H7 (cell line): ENCODE measurements at regions not wholly inside any gene's neighbourhood (a gene's known extent, or its start where the extent isn't known, plus 50 kb on each side); places are given as distances from the start of the nearest gene placed in this dataset.
"Not testable (repeated sequence)": the region's sequence is repeated elsewhere in the genome, so short reads cannot be mapped to it uniquely, and the experiment has no call there.

Experiments used
- DNase-seq: peaks from one replicate; pipeline ENCODE4 v3.0.0; 2012
- H3K27me3 ChIP-seq: 2 replicates; pipeline ENCODE4 v1.6.0; 2011; ENCODE audit warnings: mild to moderate bottlenecking, low read length; ENCODE audit not compliant: control insufficient read depth, insufficient read depth
- H3K36me3 ChIP-seq: replicated peaks from 2 replicates; pipeline ENCODE4 v1.5.1; 2011; ENCODE audit warnings: low read length; ENCODE audit not compliant: control insufficient read depth, insufficient read depth
- H3K4me3 ChIP-seq: 2 replicates; pipeline ENCODE4 v1.5.1; 2011; ENCODE audit warnings: low read depth, mild to moderate bottlenecking, control low read depth, low read length, moderate library complexity; ENCODE audit not compliant: insufficient read depth

DNA sequence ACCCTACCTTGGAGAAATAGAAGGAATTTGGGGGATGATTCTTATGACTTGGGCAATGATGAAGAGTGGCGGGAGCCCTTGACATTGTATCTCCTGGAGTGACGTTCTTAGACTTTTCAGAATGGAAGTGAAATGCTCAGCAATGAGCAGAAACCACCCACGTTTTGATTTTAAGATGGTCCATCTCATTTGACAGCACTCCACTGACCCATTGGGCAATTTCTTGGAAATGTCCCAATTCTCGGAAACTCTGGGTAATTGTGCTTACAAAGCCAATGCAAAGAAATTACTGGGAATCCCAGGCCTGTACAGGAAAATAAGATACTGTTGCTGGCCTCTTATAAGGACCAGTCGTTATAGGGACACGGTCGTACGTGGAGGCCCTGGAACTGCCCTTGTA lies 170.0 kb upstream of the COPS8 start:
- DNase-seq = no peak
- H3K27me3 ChIP-seq = no peaks in the 10 kb centered on the region
- H3K36me3 ChIP-seq = no peaks in the 10 kb centered on the region
- H3K4me3 ChIP-seq = no peak overlapping the region

GRCh38 chr2:236916181-236916580 lies 169.5 kb upstream of the COPS8 start:
- no peak for DNase-seq
- Histone ChIP-seq H3K36me3 (no peaks in the 10 kb centered on the region), H3K27me3 (no peaks in the 10 kb centered on the region), H3K4me3 (no peak overlapping the region)

GRCh38 chr2:236916651-236917050 lies 169.0 kb upstream of the COPS8 start:
- H3K36me3 ChIP-seq = no peaks in the 10 kb centered on the region
- no peaks in the 10 kb centered on the region for H3K27me3 ChIP-seq
- H3K4me3 ChIP-seq = no peak overlapping the region
- DNase-seq = no peak

DNA sequence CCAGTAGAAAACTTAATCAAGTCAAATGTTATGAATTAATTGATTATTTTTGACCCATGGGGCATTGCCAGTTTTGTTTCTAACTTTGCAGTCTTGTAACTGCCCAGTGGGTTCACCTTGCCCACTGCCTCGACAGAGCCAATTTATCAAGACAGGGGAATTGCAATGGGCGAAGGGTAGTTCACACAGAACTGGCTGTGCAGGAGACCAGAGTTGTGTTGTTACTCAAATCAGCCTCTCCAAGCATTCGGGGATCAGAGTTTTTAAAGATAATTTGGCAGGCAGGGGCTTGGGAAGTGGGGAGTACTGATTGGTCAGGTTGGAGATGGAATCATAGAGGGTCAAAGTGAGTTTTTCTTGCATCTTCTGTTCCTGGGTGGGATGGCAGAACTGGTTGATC lies 168.5 kb upstream of the COPS8 start:
- no peaks in the 10 kb centered on the region for H3K27me3 ChIP-seq
- no peak for DNase-seq
- H3K4me3 ChIP-seq = no peak overlapping the region
- H3K36me3 ChIP-seq = no peaks in the 10 kb centered on the region

GRCh38 chr2:236918545-236918944 lies 167.1 kb upstream of the COPS8 start:
- H3K36me3 ChIP-seq = no peaks in the 10 kb centered on the region
- H3K27me3 ChIP-seq = no peaks in the 10 kb centered on the region
- no peak overlapping the region for H3K4me3 ChIP-seq
- DNase-seq = no peak

DNA sequence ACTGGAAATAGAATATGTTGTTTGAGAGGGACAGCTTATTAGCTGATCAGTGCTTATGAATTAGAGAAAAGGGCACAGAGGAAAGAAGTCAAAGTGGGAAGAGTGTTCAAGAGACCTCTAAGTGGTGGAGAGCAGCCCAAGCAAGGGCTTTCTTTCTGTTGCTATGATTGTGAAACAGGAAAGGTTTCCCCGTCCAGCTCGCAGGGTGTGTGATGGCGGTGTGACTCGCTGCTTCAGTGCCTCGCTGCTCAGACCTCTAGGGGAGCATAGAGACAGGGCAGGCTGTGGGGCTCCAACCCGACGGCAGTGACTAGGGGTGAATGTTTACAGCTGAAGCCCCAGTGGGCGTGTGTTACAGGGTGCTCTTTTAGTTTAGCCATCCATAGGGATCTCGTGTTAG lies 166.5 kb upstream of the COPS8 start:
- Histone ChIP-seq H3K4me3 (no peak overlapping the region), H3K36me3 (no peaks in the 10 kb centered on the region), H3K27me3 (no peaks in the 10 kb centered on the region)
- no peak for DNase-seq

DNA sequence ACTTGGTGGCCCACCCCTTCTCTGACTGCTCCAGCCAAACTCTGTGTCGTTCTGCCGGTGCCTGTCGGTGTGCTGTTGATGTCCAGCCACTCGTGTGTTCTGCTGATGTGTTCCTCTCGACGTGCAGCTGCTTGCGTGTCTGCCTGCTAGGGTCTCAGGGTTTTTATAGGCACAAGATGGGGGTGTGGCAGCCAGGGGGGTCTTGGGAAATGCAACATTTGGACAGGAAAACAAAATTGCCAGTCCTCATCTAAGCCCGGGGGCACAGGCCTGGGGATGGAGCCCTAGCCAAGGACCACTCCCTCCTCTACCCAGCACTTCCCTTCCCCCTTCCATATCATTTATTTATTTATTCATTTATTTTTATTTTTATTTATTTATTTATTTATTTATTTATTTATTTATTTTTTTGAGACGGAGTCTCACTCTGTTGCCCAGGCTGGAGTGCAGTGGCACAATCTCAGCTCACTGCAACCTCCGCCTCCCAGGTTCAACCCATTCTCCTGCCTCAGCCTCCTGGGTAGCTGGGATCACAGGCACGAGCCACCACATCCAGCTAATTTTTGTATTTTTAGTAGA lies 165.8 kb upstream of the COPS8 start:
- H3K27me3 ChIP-seq, H3K36me3 ChIP-seq, H3K4me3 ChIP-seq, DNase-seq: not testable (repeated sequence)

DNA sequence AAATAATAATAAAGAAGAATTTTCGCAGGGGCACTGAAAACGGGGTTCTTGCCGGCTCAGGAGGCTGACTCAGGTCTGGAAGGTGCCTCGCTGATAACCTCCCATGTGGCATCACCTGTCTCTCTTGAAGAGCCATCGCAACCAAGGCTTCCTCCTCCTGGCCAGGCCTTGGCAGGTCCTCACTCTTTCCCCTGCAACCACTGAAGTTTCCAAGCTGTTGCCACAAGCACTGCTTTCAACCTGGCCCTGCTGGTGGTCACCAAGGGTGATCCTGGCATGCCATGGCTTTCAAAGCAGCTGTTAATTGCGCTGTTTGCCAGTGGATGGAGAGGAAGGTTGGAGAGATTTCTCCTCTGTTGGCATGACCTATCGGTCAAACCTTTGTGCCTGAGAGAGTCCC lies 163.6 kb upstream of the COPS8 start:
- H3K27me3 ChIP-seq = no peaks in the 10 kb centered on the region
- DNase-seq = no peak
- H3K4me3 ChIP-seq = no peak overlapping the region
- H3K36me3 ChIP-seq = no peaks in the 10 kb centered on the region

DNA sequence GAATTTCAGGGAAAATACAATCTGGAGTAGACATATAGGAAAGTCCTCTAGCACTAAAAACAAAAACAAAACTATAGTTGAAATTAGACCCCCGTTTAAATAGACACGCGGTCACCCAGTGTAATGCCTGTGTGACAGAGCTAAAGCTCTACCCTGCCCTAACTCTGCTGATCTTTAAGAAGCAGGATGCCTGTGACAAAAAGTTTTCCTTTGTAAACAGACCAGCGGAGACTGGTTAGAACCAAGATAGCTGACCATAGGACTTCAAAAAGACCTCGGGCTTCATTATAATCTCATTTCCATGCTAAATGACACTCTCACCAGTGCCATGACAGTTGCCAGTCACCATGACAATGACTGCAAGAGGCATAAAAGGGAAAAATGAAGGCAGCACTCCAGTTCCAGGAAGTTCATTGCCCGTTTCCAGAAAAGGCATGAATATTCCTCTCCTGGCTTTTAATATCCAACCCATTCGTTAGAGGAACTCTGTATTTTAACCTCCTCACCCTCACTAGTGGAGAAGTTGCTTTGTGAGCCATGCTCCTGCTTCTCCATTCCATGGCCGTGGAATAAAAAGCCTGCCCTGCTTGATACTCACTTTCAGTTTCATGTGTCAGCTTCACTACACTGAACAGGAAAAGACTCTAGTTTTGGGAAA lies 157.2 kb upstream of the COPS8 start:
- no peak for DNase-seq
- Histone ChIP-seq H3K4me3 (no peak overlapping the region), H3K27me3 (no peaks in the 10 kb centered on the region), H3K36me3 (no peaks in the 10 kb centered on the region)

- H3K27me3 ChIP-seq = no peaks in the 10 kb centered on the region
- H3K4me3 ChIP-seq = no peak overlapping the region
- no peak for DNase-seq
- no peaks in the 10 kb centered on the region for H3K36me3 ChIP-seq
Observed at GRCh38 chr2:236932831-236933361, 152.8 kb upstream of the COPS8 start.

GRCh38 chr2:236934166-236934565 lies 151.5 kb upstream of the COPS8 start:
- no peaks in the 10 kb centered on the region for H3K27me3 ChIP-seq
- DNase-seq = no peak
- H3K4me3 ChIP-seq = no peak overlapping the region
- no peaks in the 10 kb centered on the region for H3K36me3 ChIP-seq

DNA sequence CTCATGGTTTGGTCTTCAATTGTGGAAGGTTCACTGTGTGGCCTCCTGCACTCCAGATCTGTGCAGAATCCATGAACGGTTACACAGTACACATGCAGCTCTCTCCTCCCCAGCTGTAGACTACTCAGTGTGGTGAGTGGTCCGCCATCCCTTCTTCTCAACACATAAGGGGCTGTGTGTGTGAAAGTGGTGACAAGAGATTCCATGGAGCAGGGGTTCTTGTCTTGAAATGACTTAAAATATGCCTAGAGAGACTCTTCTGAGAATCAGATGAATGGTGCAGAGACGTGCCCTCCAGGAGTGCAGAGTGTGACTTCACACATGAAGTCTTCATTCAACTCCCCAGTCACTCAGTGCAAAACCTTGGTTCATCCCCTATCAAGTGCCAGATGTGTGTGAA lies 151.0 kb upstream of the COPS8 start:
- no peaks in the 10 kb centered on the region for H3K36me3 ChIP-seq
- no peak for DNase-seq
- no peak overlapping the region for H3K4me3 ChIP-seq
- no peaks in the 10 kb centered on the region for H3K27me3 ChIP-seq

- Histone ChIP-seq H3K4me3 (no peak overlapping the region), H3K27me3 (no peaks in the 10 kb centered on the region), H3K36me3 (no peaks in the 10 kb centered on the region)
- no peak for DNase-seq
Observed at GRCh38 chr2:236935083-236935482, 150.6 kb upstream of the COPS8 start.

GRCh38 chr2:236935631-236936445 lies 149.9 kb upstream of the COPS8 start:
- no peak for DNase-seq
- H3K4me3 ChIP-seq = no peak overlapping the region
- no peaks in the 10 kb centered on the region for H3K36me3 ChIP-seq
- no peaks in the 10 kb centered on the region for H3K27me3 ChIP-seq

DNA sequence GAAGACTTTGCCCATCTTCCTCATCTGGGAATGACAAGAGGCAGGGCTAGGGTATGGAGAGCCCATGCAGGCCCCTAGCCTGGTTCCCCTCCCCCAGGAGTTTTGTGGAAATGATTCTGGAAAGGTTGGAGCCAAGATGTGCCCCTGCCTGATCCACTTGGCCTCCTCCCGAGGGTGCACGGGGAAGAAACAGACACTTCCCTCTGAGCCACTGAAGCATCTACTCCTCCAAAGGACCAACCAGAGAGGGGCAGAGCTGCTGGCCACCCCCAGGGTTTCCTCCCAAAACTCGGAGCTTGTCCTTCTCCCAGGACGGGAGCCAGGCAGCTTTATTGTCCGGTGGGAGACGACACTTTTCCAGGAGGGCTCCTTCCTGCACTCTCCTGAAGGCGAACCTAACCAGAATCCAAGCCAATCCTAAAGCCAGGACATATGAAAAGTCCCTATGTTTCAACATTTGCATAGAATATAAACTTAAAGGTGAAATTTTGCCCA lies 149.2 kb upstream of the COPS8 start:
- H3K36me3 ChIP-seq = no peaks in the 10 kb centered on the region
- H3K4me3 ChIP-seq = no peak overlapping the region
- no peak for DNase-seq
- H3K27me3 ChIP-seq = no peaks in the 10 kb centered on the region
